Adrenal gland (tissue), 5 donors: ENCODE measurements at regions not wholly inside any gene's neighbourhood (a gene's known extent, or its start where the extent isn't known, plus 50 kb on each side); places are given as distances from the start of the nearest gene placed in this dataset.

Source experiments
- CTCF ChIP-seq, 6 experiments: fragments of 450-650 bp in 4 of 6; fragments of 200-600 bp in 2 of 6; sonication (generic) in 1 of 6; IDR thresholded peaks; 1 replicate in 5 of 6; 2 replicates in 1 of 6; pipeline versions ENCODE4 v1.5.1 to v1.8.0; 2016 to 2021; ENCODE audit warnings: antibody characterized with exemption in 6 of 6, mild to moderate bottlenecking in 2 of 6, moderate library complexity in 1 of 6
- POLR2A ChIP-seq, 2 donors: fragments of 450-650 bp; IDR thresholded peaks; one replicate each; pipeline ENCODE4 v1.6.1; 2017; ENCODE audit warnings: antibody characterized with exemption in 2 of 2, mild to moderate bottlenecking in 2 of 2, moderate library complexity in 1 of 2
- donor health status: DM: no; HTN: no; CAD: no.

- TF ChIP-seq CTCF (IDR thresholded peaks at IDR 0.05) = no peak
- TF ChIP-seq POLR2A (IDR thresholded peaks at IDR 0.05) = no peak
Measured at GRCh38 chr11:10398525-10398924, 56.5 kb upstream of the AMPD3 start.
